CD14-positive monocyte (primary cell): ENCODE measurements at regions not wholly inside any gene's neighbourhood (a gene's known extent, or its start where the extent isn't known, plus 50 kb on each side); places are given as distances from the start of the nearest gene placed in this dataset.

Experiments
- DNase-seq, 3 donors: peaks; one replicate each; pipeline ENCODE4 v3.0.0-alpha.2; 2011 to 2022
- H2AFZ ChIP-seq: 2 replicates; pipeline ENCODE4 v1.6.0; 2012; ENCODE audit warnings: mild to moderate bottlenecking, low read depth, low read length, inconsistent platforms; ENCODE audit not compliant: insufficient read depth, poor library complexity, severe bottlenecking
- H3K27ac ChIP-seq, 2 donors: 1 replicate in 1 of 2; 2 replicates in 1 of 2; pipeline ENCODE4 v1.5.1; 2012 to 2013; ENCODE audit warnings: low read length in 2 of 2, control low read depth in 1 of 2, inconsistent platforms in 1 of 2, low read depth in 1 of 2, mild to moderate bottlenecking in 1 of 2
- H3K27me3 ChIP-seq, 2 donors: one replicate each; pipeline versions ENCODE4 v1.6.0 to v1.6.1; 2011 to 2013; ENCODE audit warnings: low read length in 2 of 2; ENCODE audit not compliant: control insufficient read depth in 2 of 2, insufficient read depth in 2 of 2
- H3K36me3 ChIP-seq, 2 donors: replicated peaks in 1 of 2; 1 replicate in 1 of 2; 2 replicates in 1 of 2; pipeline versions ENCODE4 v1.5.1 to v1.6.1; 2012 to 2013; ENCODE audit warnings: low read length in 2 of 2, control low read depth in 1 of 2, inconsistent platforms in 1 of 2, mild to moderate bottlenecking in 1 of 2; ENCODE audit not compliant: insufficient read depth in 2 of 2, control insufficient read depth in 1 of 2
- H3K4me1 ChIP-seq, 2 donors: 1 replicate in 1 of 2; 2 replicates in 1 of 2; pipeline versions ENCODE4 v1.5.1 to v1.6.1; 2012 to 2013; ENCODE audit warnings: low read length in 2 of 2, control low read depth in 1 of 2, inconsistent platforms in 1 of 2, mild to moderate bottlenecking in 1 of 2, moderate library complexity in 1 of 2; ENCODE audit not compliant: insufficient read depth in 2 of 2, control insufficient read depth in 1 of 2
- H3K4me2 ChIP-seq: replicated peaks from 2 replicates; pipeline ENCODE3; 2012; ENCODE audit warnings: low read length, moderate library complexity, mild to moderate bottlenecking; ENCODE audit not compliant: poor library complexity, severe bottlenecking; ENCODE audit errors: extremely low read depth
- H3K4me3 ChIP-seq, 3 experiments: fragments of 200-600 bp in 1 of 3; sonication (generic) in 1 of 3; replicated peaks in 1 of 3; 1 replicate in 2 of 3; 2 replicates in 1 of 3; pipeline ENCODE4 v1.5.1; 2011 to 2013; ENCODE audit warnings: low read length in 3 of 3, mild to moderate bottlenecking in 3 of 3, control low read depth in 2 of 3, low read depth in 2 of 3, inconsistent platforms in 1 of 3, moderate library complexity in 1 of 3
- H3K79me2 ChIP-seq: 2 replicates; pipeline ENCODE4 v1.6.0; 2012; ENCODE audit warnings: mild to moderate bottlenecking, control low read depth, inconsistent platforms, low read length, moderate library complexity; ENCODE audit not compliant: insufficient read depth
- H3K9ac ChIP-seq: 2 replicates; pipeline ENCODE4 v1.6.0; 2017; ENCODE audit warnings: low read length, mild to moderate bottlenecking; ENCODE audit not compliant: insufficient read depth, poor library complexity, severe bottlenecking
- H3K9me3 ChIP-seq, 2 donors: replicated peaks in 1 of 2; 1 replicate in 1 of 2; 2 replicates in 1 of 2; pipeline versions ENCODE4 v1.5.1 to v1.6.1; 2012 to 2013; ENCODE audit warnings: low read length in 2 of 2, control low read depth in 1 of 2; ENCODE audit not compliant: control insufficient read depth in 1 of 2, insufficient read depth in 1 of 2
- H4K20me1 ChIP-seq: 2 replicates; pipeline ENCODE4 v1.6.0; 2012; ENCODE audit warnings: mild to moderate bottlenecking, low read length, control low read depth, moderate library complexity; ENCODE audit not compliant: insufficient read depth
- H3K27ac Mint-ChIP-seq, 7 donors: one replicate each; pipeline ENCODE4 v1.8.0; 2020; ENCODE audit warnings: mild to moderate bottlenecking in 7 of 7, mixed read lengths in 7 of 7, moderate library complexity in 6 of 7, inconsistent platforms in 2 of 7
- H3K27me3 Mint-ChIP-seq, 3 donors: one replicate each; pipeline ENCODE4 v1.8.0; 2021 to 2022; ENCODE audit warnings: low read depth in 3 of 3, mild to moderate bottlenecking in 3 of 3, mixed read lengths in 3 of 3, moderate library complexity in 3 of 3, inconsistent platforms in 1 of 3
- H3K36me3 Mint-ChIP-seq, 2 donors: one replicate each; pipeline ENCODE4 v1.8.0; 2020; ENCODE audit warnings: mixed read lengths in 2 of 2, inconsistent platforms in 1 of 2, mild to moderate bottlenecking in 1 of 2
- H3K4me1 Mint-ChIP-seq: one replicate; pipeline ENCODE4 v1.8.0; 2020; ENCODE audit warnings: mild to moderate bottlenecking, mixed read lengths
- H3K4me3 Mint-ChIP-seq, 2 donors: one replicate each; pipeline ENCODE4 v1.8.0; 2020; ENCODE audit warnings: mild to moderate bottlenecking in 2 of 2, mixed read lengths in 2 of 2, moderate library complexity in 1 of 2
- H3K9me3 Mint-ChIP-seq, 7 donors: one replicate each; pipeline ENCODE4 v1.8.0; 2020 to 2022; ENCODE audit warnings: mixed read lengths in 7 of 7, mild to moderate bottlenecking in 6 of 7, moderate library complexity in 6 of 7, inconsistent platforms in 2 of 7
- WGBS: methylation state at CpG from one replicate; pipeline ENCODE4 v1.1.5; 2013; ENCODE audit warnings: missing lambda C conversion rate; ENCODE audit not compliant: insufficient coverage; 5-methylcytosine and 5-hydroxymethylcytosine counted together
- intact Hi-C, 2 donors: fragments of 100-400 bp; cut with micrococcal nuclease; formaldehyde crosslinking; loops; one replicate each; pipeline versions ENCODE4 v1.15.0 to v1.15.1; 2023
- TF ChIP-seq, protein P1 (sequence below): fragments of 200-600 bp; IDR thresholded peaks from one replicate; pipeline ENCODE4 v1.8.0; 2022; ENCODE audit warnings: antibody characterized with exemption, mild to moderate bottlenecking

DNA sequence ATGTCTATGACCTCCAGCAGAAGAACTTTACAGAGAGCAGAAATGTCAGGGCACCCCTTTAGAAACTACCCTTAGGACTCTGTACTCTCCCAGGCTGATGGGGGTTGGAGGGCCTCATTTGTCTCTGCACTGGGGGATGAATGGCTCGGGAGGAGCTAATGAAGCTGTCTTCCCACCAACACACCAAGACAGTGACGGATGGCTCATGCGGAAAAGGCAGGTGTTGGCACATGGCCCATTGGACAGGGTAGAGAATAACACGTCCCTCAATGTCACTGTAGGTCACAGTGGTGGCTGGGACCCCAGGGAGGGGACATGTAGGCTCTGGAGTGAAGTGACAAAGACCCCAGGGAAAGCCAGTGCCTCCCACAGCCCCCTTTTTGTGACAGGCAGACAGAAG lies 64.0 kb upstream of the PCBD1 start:
- peaks cover 0 to 2% (median 0%) of the 10 kb centered on the region in 7 donors for H3K9me3 Mint-ChIP-seq

DNA sequence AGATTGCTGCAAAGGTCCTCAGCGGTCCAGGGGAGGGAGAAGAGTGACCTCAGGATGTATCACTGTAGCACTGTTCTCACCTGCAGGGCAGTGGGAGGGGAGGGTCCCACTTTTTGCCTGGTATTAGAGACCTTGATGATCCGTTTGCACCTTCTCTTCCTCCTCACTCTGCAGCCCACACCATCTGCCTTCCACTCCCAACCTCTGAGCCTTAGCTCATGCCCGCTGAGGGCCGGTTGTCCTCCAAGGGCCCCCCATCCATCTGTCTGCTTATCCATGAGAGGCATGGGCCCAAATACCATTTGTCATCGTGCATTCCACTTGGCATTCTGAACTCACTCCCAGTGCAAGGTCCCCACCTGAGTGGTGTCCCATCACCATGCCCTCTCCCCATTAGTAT lies 64.6 kb upstream of the PCBD1 start:
- no peak overlapping the region for H2AFZ ChIP-seq
- H3K4me1 ChIP-seq = no peaks in the 10 kb centered on the region
- Mint-ChIP-seq H3K4me3 (no peak overlapping the region), H3K9me3 (peaks cover 0 to 2% (median 0%) of the 10 kb centered on the region in 7 donors), H3K27me3 (peaks cover 3 to 6% (median 6%) of the 10 kb centered on the region in 3 donors), H3K4me1 (no peaks in the 10 kb centered on the region), H3K27ac (no peak overlapping the region), H3K36me3 (no peaks in the 10 kb centered on the region)
- H3K27me3 ChIP-seq = no peaks in the 10 kb centered on the region
- TF ChIP-seq, protein P1, sequence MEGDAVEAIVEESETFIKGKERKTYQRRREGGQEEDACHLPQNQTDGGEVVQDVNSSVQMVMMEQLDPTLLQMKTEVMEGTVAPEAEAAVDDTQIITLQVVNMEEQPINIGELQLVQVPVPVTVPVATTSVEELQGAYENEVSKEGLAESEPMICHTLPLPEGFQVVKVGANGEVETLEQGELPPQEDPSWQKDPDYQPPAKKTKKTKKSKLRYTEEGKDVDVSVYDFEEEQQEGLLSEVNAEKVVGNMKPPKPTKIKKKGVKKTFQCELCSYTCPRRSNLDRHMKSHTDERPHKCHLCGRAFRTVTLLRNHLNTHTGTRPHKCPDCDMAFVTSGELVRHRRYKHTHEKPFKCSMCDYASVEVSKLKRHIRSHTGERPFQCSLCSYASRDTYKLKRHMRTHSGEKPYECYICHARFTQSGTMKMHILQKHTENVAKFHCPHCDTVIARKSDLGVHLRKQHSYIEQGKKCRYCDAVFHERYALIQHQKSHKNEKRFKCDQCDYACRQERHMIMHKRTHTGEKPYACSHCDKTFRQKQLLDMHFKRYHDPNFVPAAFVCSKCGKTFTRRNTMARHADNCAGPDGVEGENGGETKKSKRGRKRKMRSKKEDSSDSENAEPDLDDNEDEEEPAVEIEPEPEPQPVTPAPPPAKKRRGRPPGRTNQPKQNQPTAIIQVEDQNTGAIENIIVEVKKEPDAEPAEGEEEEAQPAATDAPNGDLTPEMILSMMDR = no peak
- intact Hi-C loops = no loop called here
- no peak overlapping the region for H3K4me2 ChIP-seq
- no peaks in the 10 kb centered on the region for H3K79me2 ChIP-seq
- DNase-seq = no peak
- WGBS = 89% methylated on average over 4 of the region's 5 CpGs
- H3K9me3 ChIP-seq = no peaks in the 10 kb centered on the region
- H3K9ac ChIP-seq = no peak overlapping the region
- no peak overlapping the region for H3K4me3 ChIP-seq
- no peaks in the 10 kb centered on the region for H4K20me1 ChIP-seq
- H3K27ac ChIP-seq = no peak overlapping the region
- H3K36me3 ChIP-seq = no peaks in the 10 kb centered on the region

More for the DNA sequence above, 64.0 kb upstream of the PCBD1 start:
- no peaks in the 10 kb centered on the region for H3K27me3 ChIP-seq
- Mint-ChIP-seq H3K27ac (no peak overlapping the region), H3K4me3 (no peak overlapping the region), H3K4me1 (no peaks in the 10 kb centered on the region), H3K36me3 (no peaks in the 10 kb centered on the region), H3K27me3 (peaks cover 3 to 6% (median 6%) of the 10 kb centered on the region in 3 donors)
- H3K4me2 ChIP-seq = no peak overlapping the region
- no peaks in the 10 kb centered on the region for H3K36me3 ChIP-seq
- no peaks in the 10 kb centered on the region for H4K20me1 ChIP-seq
- no peak overlapping the region for H3K9ac ChIP-seq
- H3K4me1 ChIP-seq = no peaks in the 10 kb centered on the region
- H2AFZ ChIP-seq = no peak overlapping the region
- no peak for DNase-seq
- no peaks in the 10 kb centered on the region for H3K9me3 ChIP-seq
- H3K79me2 ChIP-seq = no peaks in the 10 kb centered on the region
- H3K27ac ChIP-seq = no peak overlapping the region
- TF ChIP-seq, protein P1 = no peak
- WGBS = 83% methylated on average over 2 of the region's 4 CpGs
- no peak overlapping the region for H3K4me3 ChIP-seq
- intact Hi-C loops = no loop called here
